Cardiac muscle cell (in vitro differentiated cells and primary cell): ENCODE measurements at regions not wholly inside any gene's neighbourhood (a gene's known extent, or its start where the extent isn't known, plus 50 kb on each side); places are given as distances from the start of the nearest gene placed in this dataset.

Source experiments
- DNase-seq, 2 donors: peaks; one replicate each; pipeline versions ENCODE4 v3.0.0 to v3.0.0-alpha.2; 2010 to 2017; ENCODE audit warnings: low read depth in 1 of 2, low spot score in 1 of 2
- H3K27ac ChIP-seq: fragments of 200-600 bp; sonication (generic); 2 replicates; pipeline ENCODE4 v1.5.1; 2016
- H3K27me3 ChIP-seq: fragments of 200-600 bp; sonication (generic); 2 replicates; pipeline ENCODE4 v1.6.0; 2016; ENCODE audit warnings: control low read depth
- H3K36me3 ChIP-seq: fragments of 200-600 bp; sonication (generic); 2 replicates; pipeline ENCODE4 v1.5.1; 2016; ENCODE audit warnings: control low read depth
- H3K4me1 ChIP-seq: fragments of 200-600 bp; sonication (generic); 2 replicates; pipeline ENCODE4 v1.8.1; 2017; ENCODE audit warnings: low read depth, mild to moderate bottlenecking, mixed run types
- H3K4me3 ChIP-seq: fragments of 200-600 bp; sonication (generic); 2 replicates; pipeline ENCODE4 v1.5.1; 2016; ENCODE audit warnings: mild to moderate bottlenecking
- H3K9me3 ChIP-seq: fragments of 200-600 bp; sonication (generic); 2 replicates; pipeline ENCODE4 v1.5.1; 2017; ENCODE audit warnings: low read depth, mild to moderate bottlenecking, control low read depth
- TF ChIP-seq, protein P1 (sequence below): IDR thresholded peaks from 2 replicates; pipeline ENCODE4 v1.5.1; 2012; ENCODE audit warnings: low read depth, mild to moderate bottlenecking, low read length

- no peak for DNase-seq
- Histone ChIP-seq H3K27me3 (no peaks in the 10 kb centered on the region), H3K4me1 (no peaks in the 10 kb centered on the region), H3K4me3 (no peak overlapping the region), H3K27ac (no peak overlapping the region), H3K9me3 (no peaks in the 10 kb centered on the region), H3K36me3 (no peaks in the 10 kb centered on the region)
- TF ChIP-seq, protein P1, sequence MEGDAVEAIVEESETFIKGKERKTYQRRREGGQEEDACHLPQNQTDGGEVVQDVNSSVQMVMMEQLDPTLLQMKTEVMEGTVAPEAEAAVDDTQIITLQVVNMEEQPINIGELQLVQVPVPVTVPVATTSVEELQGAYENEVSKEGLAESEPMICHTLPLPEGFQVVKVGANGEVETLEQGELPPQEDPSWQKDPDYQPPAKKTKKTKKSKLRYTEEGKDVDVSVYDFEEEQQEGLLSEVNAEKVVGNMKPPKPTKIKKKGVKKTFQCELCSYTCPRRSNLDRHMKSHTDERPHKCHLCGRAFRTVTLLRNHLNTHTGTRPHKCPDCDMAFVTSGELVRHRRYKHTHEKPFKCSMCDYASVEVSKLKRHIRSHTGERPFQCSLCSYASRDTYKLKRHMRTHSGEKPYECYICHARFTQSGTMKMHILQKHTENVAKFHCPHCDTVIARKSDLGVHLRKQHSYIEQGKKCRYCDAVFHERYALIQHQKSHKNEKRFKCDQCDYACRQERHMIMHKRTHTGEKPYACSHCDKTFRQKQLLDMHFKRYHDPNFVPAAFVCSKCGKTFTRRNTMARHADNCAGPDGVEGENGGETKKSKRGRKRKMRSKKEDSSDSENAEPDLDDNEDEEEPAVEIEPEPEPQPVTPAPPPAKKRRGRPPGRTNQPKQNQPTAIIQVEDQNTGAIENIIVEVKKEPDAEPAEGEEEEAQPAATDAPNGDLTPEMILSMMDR, result no peak
These were observed 277.4 kb downstream of the NDUFA10 start for GRCh38 chr2:239747771-239748170.

GRCh38 chr2:239747274-239747673, 277.9 kb downstream of the NDUFA10 start:
- TF ChIP-seq, protein P1, result no peak
- Histone ChIP-seq H3K27me3 (no peaks in the 10 kb centered on the region), H3K4me1 (no peaks in the 10 kb centered on the region), H3K4me3 (no peak overlapping the region), H3K9me3 (no peaks in the 10 kb centered on the region), H3K36me3 (no peaks in the 10 kb centered on the region), H3K27ac (no peak overlapping the region)
- DNase-seq, result no peak

GRCh38 chr2:239746559-239747246, 278.4 kb downstream of the NDUFA10 start:
- no peaks in the 10 kb centered on the region for H3K9me3 ChIP-seq
- no peak overlapping the region for H3K4me3 ChIP-seq
- H3K27me3 ChIP-seq, result no peaks in the 10 kb centered on the region
- no peaks in the 10 kb centered on the region for H3K4me1 ChIP-seq
- TF ChIP-seq, protein P1, result no peak
- H3K27ac ChIP-seq, result no peak overlapping the region
- DNase-seq, result no peak
- no peaks in the 10 kb centered on the region for H3K36me3 ChIP-seq

DNA sequence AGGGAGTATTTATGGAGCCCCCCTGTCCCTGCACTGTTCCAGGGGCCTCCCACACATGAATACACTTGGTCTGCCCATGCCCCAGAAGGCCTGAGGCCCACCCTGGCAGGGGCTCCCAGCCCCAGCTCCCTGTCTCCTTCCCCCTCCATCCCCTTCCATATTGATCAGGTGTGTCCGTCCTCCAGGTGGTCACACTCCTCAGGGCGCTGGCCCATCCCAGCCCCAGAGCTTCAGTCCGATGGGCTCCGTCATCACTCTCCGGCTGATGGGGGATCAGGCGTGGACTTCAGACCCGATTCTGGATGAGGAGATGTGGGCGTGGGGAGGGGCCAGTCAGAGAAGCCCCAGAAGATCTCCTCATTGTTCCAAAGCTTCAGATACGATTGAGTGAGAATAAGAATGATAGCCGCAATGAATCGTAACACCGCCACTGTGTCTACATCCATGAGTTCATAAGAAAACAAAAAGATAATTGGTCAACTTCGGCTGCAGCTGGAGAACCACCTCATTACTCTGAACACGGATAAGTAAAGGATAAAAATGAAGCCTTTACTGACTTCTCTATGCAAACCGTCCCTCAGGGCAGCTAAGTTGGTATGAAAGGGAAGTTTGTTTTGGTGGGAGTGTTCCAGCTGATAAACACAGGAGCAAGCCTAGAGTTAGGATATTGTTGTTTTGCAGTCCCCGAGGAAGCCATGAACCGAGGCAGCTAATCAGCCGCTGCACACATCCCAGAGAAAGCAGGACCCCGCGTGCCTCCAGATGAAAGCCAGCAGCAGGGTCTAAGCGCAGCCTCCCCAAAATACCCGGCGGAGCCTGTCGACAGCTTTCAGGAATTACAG, 279.5 kb downstream of the NDUFA10 start:
- H3K36me3 ChIP-seq, result no peaks in the 10 kb centered on the region
- no peaks in the 10 kb centered on the region for H3K4me1 ChIP-seq
- DNase-seq, result no peak
- H3K27me3 ChIP-seq, result no peaks in the 10 kb centered on the region
- no peak overlapping the region for H3K4me3 ChIP-seq
- no peak overlapping the region for H3K27ac ChIP-seq
- TF ChIP-seq, protein P1, result no peak
- no peaks in the 10 kb centered on the region for H3K9me3 ChIP-seq

GRCh38 chr2:239744706-239745340, 280.3 kb downstream of the NDUFA10 start:
- Histone ChIP-seq H3K4me3 (no peak overlapping the region), H3K27me3 (no peaks in the 10 kb centered on the region), H3K4me1 (no peaks in the 10 kb centered on the region), H3K36me3 (no peaks in the 10 kb centered on the region), H3K27ac (no peak overlapping the region), H3K9me3 (no peaks in the 10 kb centered on the region)
- TF ChIP-seq, protein P1, result no peak
- DNase-seq, result no peak
